ENCODE measurements at regions not wholly inside any gene's neighbourhood (a gene's known extent, or its start where the extent isn't known, plus 50 kb on each side); places are given as distances from the start of the nearest gene placed in this dataset.

- TF ChIP-seq EZH2 (optimal IDR thresholded peaks at IDR 0.05; ENCODE audit: low read depth, low read length) (no peak), CTCF (IDR thresholded peaks at IDR 0.05; ENCODE audit: low read length) (no peak)
Observed at GRCh38 chr20:18901980-18902737, 88.6 kb downstream of the SCP2D1 start.

Measured in MM.1S (cell line).